ENCODE measurements at regions not wholly inside any gene's neighbourhood (a gene's known extent, or its start where the extent isn't known, plus 50 kb on each side); places are given as distances from the start of the nearest gene placed in this dataset.

DNA sequence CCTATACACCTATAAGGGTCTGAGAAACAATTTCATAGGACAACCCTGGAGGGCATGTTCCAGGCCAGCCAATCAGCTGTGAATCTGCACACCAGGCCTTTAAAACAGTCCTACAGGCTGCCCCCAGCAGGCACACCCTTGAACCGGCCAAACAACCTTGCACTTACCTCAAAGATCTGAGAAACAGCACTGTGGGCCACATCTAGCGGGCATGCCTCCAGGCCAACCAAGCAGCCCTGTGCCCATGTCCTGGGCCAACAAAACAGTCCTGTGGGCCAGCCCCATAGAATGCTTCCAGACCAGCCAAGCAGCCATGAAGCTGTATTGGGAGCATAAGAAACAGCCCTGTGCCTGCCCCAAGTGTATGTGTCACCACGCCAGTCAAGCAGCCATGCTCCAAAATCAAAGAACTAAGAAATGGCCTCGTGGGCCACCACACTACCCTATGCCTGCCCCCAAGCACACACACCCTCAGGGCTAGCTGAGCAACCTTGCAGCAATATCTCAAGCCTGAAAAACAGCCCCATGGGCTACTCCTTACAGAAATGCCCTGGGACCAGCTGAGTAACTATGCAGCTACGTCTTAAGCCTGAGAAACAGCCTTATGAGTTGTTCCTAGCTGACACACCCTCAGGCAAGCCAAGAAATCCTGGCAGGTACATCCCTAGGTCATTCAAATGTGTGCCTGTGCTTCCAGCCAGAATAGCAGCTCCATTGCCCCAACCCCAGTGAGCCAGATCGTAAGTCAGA lies 2243.8 kb upstream of the C9orf72 start:
- TF ChIP-seq, protein P1, sequence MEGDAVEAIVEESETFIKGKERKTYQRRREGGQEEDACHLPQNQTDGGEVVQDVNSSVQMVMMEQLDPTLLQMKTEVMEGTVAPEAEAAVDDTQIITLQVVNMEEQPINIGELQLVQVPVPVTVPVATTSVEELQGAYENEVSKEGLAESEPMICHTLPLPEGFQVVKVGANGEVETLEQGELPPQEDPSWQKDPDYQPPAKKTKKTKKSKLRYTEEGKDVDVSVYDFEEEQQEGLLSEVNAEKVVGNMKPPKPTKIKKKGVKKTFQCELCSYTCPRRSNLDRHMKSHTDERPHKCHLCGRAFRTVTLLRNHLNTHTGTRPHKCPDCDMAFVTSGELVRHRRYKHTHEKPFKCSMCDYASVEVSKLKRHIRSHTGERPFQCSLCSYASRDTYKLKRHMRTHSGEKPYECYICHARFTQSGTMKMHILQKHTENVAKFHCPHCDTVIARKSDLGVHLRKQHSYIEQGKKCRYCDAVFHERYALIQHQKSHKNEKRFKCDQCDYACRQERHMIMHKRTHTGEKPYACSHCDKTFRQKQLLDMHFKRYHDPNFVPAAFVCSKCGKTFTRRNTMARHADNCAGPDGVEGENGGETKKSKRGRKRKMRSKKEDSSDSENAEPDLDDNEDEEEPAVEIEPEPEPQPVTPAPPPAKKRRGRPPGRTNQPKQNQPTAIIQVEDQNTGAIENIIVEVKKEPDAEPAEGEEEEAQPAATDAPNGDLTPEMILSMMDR (IDR thresholded peaks at IDR 0.05) = no peak
- TF ChIP-seq POLR2A (IDR thresholded peaks at IDR 0.05) = no peak
